HCT116 (cell line): ENCODE measurements at regions not wholly inside any gene's neighbourhood (a gene's known extent, or its start where the extent isn't known, plus 50 kb on each side); places are given as distances from the start of the nearest gene placed in this dataset.

Experiments used
- CEBPB ChIP-seq: IDR thresholded peaks from 2 replicates; pipeline ENCODE4 v1.6.1; 2012; ENCODE audit warnings: low read depth
- EZH2 ChIP-seq: fragments of 200-600 bp; sonication (generic); IDR thresholded peaks from 2 replicates; pipeline ENCODE4 v1.6.1; 2017; ENCODE audit warnings: antibody characterized with exemption, mixed run types
- EZH2phosphoT487 ChIP-seq: fragments of 200-600 bp; IDR thresholded peaks from 2 replicates; pipeline ENCODE4 v1.6.1; 2018; ENCODE audit warnings: antibody characterized with exemption, borderline replicate concordance
- MAX ChIP-seq: IDR thresholded peaks from 2 replicates; pipeline ENCODE4 v1.6.1; 2012
- POLR2A ChIP-seq: IDR thresholded peaks from 2 replicates; pipeline ENCODE4 v1.7.0; 2011; ENCODE audit warnings: borderline replicate concordance; ENCODE audit not compliant: insufficient read depth, insufficient read length; ENCODE audit errors: extremely low read depth
- RAD21 ChIP-seq: IDR thresholded peaks from 2 replicates; pipeline ENCODE4 v1.6.1; 2012; ENCODE audit warnings: low read depth, mild to moderate bottlenecking
- ZFX ChIP-seq: fragments of 450-650 bp; IDR thresholded peaks from 2 replicates; pipeline ENCODE4 v1.6.1; 2017
- ZNF274 ChIP-seq: fragments of 200-500 bp; sonication (Bioruptor generic); IDR thresholded peaks from 2 replicates; pipeline ENCODE4 v1.6.1; 2014; ENCODE audit warnings: mild to moderate bottlenecking, low read depth, low read length, inconsistent platforms
- TF ChIP-seq, protein P1 (sequence below), 3 experiments: fragments of 200-600 bp in 1 of 3; sonication (generic) in 1 of 3; IDR thresholded peaks in 2 of 3; conservative IDR thresholded peaks in 1 of 3; 2 replicates each; pipeline ENCODE4 v1.5.1; 2012 to 2017; ENCODE audit warnings: low read depth in 2 of 3, low read length in 2 of 3, antibody characterized with exemption in 1 of 3, borderline replicate concordance in 1 of 3, control low read depth in 1 of 3, mild to moderate bottlenecking in 1 of 3, mixed read lengths in 1 of 3, mixed run types in 1 of 3, moderate library complexity in 1 of 3; ENCODE audit not compliant: insufficient read depth in 1 of 3

- TF ChIP-seq, protein P1, sequence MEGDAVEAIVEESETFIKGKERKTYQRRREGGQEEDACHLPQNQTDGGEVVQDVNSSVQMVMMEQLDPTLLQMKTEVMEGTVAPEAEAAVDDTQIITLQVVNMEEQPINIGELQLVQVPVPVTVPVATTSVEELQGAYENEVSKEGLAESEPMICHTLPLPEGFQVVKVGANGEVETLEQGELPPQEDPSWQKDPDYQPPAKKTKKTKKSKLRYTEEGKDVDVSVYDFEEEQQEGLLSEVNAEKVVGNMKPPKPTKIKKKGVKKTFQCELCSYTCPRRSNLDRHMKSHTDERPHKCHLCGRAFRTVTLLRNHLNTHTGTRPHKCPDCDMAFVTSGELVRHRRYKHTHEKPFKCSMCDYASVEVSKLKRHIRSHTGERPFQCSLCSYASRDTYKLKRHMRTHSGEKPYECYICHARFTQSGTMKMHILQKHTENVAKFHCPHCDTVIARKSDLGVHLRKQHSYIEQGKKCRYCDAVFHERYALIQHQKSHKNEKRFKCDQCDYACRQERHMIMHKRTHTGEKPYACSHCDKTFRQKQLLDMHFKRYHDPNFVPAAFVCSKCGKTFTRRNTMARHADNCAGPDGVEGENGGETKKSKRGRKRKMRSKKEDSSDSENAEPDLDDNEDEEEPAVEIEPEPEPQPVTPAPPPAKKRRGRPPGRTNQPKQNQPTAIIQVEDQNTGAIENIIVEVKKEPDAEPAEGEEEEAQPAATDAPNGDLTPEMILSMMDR (IDR thresholded peaks at IDR 0.05 in 2 of 3, conservative IDR thresholded peaks at IDR 0.05 in 1 of 3; ENCODE audit: borderline replicate concordance in 1 of 3, insufficient read depth in 1 of 3, low read depth in 2 of 3, low read length in 2 of 3): no peak
- TF ChIP-seq POLR2A: no peak
- TF ChIP-seq ZFX: no peak
- TF ChIP-seq EZH2: no peak
- TF ChIP-seq EZH2phosphoT487: no peak
- TF ChIP-seq CEBPB: no peak
- TF ChIP-seq RAD21: no peak
- no peak for TF ChIP-seq ZNF274
- TF ChIP-seq MAX: no peak
These were observed 74.0 kb upstream of the MEF2C start for GRCh38 chr5:88957013-88957412.
